NCI-H146 treated with DMSO at 0.1 percent for 48 hours (cell line): ENCODE measurements at regions not wholly inside any gene's neighbourhood (a gene's known extent, or its start where the extent isn't known, plus 50 kb on each side); places are given as distances from the start of the nearest gene placed in this dataset.
"Not testable (repeated sequence)": the region's sequence is repeated elsewhere in the genome, so short reads cannot be mapped to it uniquely, and the experiment has no call there.

ENCODE experiments used
- DNase-seq: peaks from one replicate; lab custom pipeline; 2025; ENCODE audit not compliant: unreplicated experiment; lab: John Stamatoyannopoulos, UW

GRCh38 chr1:31485166-31485565, 72.2 kb downstream of the SERINC2 start:
- DNase-seq, result no peak

DNA sequence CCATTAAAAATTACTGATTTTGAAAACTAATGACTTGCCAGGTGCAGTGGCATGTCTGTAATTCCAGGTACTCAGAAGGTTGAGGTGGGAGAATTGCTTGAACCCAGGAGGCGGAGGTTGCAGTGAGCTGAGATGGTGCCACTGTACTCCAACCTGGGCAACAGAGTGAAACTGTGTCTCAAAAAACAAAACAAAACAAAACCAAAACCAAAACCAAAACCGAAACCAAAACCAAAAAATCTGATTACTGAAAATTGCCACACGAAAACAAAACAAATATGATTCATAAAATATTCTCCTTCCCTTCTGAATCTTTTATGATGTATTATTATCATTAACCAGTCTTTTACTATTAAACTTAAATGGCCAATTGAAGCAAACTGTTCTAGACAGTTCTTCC, 74.1 kb downstream of the SERINC2 start:
- no peak for DNase-seq

- no peak for DNase-seq
Measured at GRCh38 chr1:31487721-31488293, 74.8 kb downstream of the SERINC2 start.

- no peak for DNase-seq
Measured at GRCh38 chr1:31488528-31488927, 75.5 kb downstream of the SERINC2 start.

- DNase-seq, result not testable (repeated sequence)
Measured at GRCh38 chr1:31489575-31489974, 76.6 kb downstream of the SERINC2 start.

DNA sequence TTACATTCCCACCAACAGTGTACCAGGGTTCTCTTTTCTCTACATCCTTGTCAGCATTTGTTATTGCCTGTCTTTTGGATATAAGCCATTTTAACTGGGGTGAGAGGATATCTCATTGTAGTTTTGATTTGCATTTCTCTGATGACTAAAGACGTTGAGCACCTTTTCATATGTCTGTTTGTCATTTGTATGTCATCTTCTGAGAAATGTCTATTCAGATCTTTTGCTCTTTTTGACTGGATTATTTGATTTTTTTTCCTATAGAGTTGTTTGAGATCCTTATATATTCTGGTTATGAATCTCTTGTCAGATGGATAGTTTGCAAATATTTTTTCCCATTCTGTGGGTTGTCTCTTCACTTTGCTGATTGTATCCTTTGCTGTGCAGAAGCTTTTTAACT, 77.6 kb downstream of the SERINC2 start:
- not testable (repeated sequence) for DNase-seq

DNA sequence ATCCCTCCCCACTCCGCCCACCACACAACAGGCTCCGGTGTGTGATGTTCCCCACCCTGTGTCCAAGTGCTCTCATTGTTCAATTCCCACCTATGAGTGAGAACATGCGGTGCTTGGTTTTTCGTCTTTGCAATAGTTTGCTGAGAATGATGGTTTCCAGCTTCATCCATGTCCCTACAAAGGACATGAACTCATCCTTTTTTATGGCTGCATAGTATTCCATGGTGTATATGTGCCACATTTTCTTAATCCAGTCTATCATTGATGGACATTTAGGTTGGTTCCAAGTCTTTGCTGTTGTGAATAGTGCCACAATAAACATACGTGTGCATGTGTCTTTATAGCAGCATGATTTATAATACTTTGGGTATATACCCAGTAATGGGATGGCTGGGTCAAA, 81.0 kb upstream of the TINAGL1 start:
- not testable (repeated sequence) for DNase-seq

GRCh38 chr1:31495770-31496169, 80.5 kb upstream of the TINAGL1 start:
- DNase-seq, result not testable (repeated sequence)

- no peak for DNase-seq
Measured at GRCh38 chr1:31497601-31498000, 78.7 kb upstream of the TINAGL1 start.

DNA sequence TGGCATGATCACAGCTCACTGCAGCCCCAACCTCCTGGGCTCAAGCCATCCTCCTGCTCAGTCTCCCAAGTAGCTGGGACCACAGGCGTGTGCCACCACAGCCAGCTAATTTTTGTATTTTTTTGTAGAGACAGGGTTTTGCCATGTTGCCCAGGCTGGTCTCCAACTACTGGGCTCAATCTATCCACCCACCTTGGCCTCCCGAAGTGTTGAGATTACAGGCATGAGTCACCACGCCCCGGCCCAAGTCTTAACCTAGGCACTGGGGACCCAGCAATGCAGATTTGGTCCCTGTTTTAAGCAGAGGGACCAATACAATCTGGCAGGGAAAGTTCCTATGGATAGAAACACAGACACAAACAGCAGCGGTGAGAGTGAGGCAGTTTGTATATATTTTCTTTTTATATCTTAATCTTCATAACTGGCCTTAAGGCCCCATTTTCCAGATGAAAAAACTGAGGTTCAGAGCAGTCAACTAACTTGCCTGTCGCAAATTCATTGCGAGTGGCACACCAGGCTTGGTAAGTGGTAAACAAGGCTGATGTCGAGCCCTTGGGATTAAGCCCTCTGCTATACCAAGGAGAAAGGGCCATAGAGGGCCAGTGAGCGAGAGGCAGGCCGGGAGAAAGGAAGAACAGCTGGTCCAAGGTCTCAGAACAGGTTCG, 77.8 kb upstream of the TINAGL1 start:
- DNase-seq, result no peak

DNA sequence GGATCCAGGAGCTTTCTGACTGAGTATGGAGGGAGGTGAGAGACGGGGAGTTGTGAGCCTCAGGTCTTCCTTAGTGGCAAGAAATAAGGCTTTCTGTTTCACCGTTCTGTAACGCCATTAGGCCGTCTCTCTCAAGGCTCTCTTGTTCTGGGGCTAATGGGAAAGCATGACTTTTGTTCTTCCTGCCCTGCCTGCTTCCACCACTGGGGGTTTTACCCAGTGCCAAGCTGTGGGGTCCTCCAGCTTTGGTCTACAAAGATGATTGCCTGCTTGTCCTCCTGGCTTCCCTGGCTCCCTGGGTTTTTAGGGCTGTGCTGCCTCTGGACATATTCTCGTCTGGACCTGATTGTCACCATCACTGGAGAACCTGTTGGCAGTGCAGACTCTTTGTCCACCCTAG, 74.8 kb upstream of the TINAGL1 start:
- no peak for DNase-seq

- DNase-seq, result no peak
Measured at GRCh38 chr1:31502253-31502652, 74.1 kb upstream of the TINAGL1 start.

GRCh38 chr1:31502926-31503511, 73.3 kb upstream of the TINAGL1 start:
- DNase-seq, result no peak

GRCh38 chr1:31503570-31503969, 72.7 kb upstream of the TINAGL1 start:
- no peak for DNase-seq

DNA sequence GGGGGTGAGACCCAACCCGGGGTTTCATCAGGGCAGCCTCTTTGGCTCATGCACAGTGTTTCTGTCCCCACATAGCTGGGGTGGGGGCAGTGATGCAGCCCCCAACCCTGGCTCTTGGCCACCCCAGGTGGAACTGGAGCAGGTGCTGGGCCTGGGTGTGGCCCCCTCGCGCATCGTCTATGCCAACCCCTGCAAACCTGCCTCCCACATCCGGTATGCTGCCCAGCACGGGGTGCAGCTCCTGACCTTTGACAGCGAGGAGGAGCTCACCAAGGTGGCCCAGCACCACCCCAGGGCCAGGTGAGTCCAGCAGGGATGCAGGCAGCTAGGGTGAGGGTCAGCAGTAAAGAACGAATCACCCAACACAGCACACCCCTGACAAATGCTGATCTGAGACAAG, 72.3 kb upstream of the TINAGL1 start:
- DNase-seq, result no peak

DNA sequence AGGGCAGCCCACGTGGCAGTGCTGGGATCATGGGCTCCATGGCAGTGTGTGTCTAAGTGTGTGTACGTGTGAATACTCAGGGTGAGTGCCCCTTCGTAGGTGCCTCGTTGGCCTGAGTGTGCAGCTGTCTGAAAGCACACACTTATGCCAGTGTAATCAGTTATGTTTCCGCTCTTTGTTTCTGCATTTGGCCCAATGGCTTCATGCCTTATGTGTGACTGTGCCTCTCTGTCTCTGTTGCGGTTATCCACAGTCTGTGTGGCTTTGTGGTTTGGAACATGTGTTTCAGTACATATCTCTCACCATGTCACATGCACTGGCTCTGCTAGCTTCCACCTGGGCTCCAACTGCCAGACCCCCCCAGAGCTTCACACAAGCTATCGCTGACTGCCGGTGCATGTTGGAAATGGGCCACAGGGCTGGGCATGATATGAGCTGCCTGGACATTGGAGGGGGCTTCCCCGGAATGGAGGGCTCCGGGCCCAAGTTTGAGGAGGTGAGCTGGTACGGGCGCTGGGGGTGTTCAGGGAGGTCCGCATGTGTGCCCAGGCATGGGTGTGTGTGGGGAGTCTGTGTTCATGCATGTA, 70.3 kb upstream of the TINAGL1 start:
- DNase-seq, result no peak

GRCh38 chr1:31507221-31507620, 69.1 kb upstream of the TINAGL1 start:
- no peak for DNase-seq

DNA sequence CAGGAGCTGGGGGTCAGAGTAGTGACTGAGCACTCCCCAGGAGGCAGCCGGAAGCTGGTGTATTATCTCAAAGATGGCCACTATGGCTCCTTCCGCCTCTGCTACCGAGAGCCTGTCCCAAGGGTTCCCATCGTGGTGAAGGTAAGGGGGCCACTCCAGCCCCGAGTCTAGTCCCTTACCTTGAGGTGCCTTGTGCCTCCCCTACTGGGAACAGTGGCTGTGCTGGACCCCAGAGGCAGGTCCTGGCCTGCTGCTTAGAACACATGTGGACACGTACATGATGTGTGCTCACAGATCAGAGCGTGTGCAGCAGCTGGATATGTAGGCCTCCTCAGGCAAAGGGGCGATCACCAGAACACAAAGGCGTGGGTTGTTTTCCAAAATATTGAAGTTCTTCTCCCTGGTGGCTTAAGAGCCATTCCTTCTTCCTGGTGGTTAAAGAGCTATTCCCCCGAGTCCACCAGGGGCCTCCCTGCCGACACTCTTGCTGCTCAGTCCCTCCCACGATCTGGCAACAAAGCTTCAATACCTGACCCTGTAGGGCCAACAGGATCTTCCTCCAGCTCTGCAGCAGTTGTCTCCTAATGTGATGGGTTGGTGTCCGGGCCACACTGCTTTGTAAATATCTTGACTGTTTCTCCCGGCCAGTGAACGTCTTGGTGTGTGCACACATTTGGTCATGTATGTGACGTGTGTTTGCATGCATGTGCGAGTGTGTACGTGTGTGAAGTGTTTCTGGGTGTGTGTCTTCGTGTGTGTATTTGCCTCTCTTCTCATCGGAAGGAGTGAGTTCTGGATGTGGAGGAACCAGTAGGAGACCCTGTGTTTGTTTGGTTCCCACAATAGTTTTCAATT, 68.4 kb upstream of the TINAGL1 start:
- DNase-seq, result no peak

DNA sequence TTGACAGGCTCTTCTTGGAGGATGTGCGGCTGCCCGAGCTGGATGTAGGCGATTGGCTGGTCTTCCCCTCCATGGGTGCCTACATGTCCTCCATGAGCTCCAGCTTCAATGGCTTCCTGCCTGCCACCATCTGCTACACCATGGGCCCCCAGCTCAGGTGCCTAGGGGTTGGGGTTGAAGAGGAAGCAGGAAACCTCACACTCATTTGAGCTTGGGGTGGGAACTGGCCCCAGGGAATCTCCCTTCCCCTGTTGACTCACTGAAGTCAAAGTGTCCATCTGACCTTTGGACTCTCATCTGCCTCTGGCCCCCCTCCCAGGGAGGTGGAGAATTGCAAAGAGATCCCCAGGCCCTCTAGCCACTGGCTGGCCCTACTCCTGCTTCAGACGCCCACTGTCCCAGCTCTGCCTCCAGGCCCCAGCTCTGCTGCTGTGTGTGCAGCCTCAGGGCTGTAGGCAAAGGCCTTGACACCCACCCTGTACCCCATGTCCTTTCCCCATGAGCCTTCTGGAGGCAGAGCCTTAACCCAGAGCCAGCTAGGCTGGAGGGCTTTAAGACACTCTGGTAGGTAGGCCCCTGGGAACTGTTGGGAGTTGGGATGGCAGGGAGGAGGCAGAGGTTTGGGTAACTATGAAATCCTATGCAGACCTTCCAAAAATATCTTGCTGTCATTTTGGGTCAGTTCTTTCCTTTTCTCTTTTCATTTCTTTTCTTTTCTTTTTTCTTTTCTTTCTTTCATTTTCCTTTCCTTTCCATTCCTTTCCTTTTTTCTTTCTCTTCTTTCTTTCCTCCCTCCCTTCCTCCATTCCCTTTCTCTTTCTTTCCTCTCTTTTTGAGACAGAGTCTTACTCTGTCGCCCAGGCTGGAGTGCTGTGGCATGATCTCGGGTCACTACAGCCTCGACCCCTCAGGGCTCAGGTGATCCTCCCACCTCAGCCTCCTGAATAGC, 66.9 kb upstream of the TINAGL1 start:
- no peak for DNase-seq

DNA sequence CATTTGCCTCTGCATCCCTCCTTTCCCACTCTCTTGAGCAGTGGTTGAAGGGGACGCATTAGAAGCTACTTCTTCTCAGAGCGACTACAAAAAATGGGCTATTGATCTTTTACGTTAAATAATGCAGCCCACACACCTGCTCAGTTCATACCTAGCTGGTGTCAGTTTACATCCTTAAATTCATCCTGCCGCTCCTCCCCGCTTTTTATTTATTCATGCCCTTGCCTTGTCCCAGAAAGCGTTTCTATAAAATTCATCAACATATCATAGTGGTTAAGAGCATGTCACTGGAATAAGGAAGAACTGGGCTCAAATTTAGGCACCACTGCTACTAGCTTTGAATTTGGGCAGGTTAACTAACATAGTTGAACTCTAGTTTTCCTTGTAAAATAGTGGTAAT, 66.0 kb upstream of the TINAGL1 start:
- peak; percentile 22 for DNase-seq
